ENCODE measurements at regions not wholly inside any gene's neighbourhood (a gene's known extent, or its start where the extent isn't known, plus 50 kb on each side); places are given as distances from the start of the nearest gene placed in this dataset.

DNA sequence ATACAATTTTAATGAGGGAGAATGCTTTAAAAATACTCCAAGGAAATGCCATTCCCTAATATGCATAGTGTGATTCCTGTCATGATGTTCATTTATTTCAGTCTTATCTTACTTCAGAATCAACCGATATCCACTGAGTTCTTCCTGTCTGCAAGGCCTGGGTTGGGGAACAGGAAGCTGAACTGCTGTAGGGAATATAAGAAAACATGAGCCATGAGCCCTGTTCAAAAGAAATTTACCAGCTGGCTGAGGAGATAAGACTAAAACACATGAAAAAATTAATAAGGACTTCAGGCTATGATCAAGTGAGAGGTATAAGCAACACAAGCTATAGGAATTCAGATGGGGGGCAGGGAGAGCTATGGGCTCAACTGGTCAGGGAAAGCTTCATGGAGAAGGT lies 184.7 kb downstream of the PLPP4 start:
- Mint-ChIP-seq H3K27me3 (no peaks in the 10 kb centered on the region), H3K27ac (no peak overlapping the region), H3K9me3 (ENCODE audit: low read depth) (no peaks in the 10 kb centered on the region), H3K36me3 (no peaks in the 10 kb centered on the region), H3K4me3 (no peak overlapping the region), H3K4me1 (no peaks in the 10 kb centered on the region)
- no peak for ATAC-seq
- CTCF ChIA-PET, result no interaction called here
- no peak for DNase-seq

DNA sequence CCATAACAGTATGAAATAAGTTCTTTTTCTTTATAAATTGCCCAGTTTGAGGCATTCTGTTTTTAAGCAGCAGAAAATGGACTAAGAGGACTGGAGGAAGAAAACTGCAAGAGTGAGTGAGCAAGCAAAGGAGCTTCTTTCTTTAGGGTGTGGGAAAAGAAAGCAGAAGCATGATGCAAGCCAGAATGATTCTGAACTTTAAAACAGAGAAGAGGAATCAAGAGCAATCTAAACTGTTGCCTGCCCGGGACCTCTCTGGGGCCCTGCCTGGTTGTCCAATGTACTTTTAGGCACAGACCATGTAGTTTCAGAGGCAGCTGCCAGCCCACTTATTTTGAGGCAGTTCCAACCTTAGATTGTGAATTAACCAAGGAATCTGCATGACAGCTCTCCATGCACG lies 186.3 kb downstream of the PLPP4 start:
- CTCF ChIA-PET, result no interaction called here
- H3K9me3 Mint-ChIP-seq (ENCODE audit: low read depth), result no peaks in the 10 kb centered on the region
- ATAC-seq (no peak), DNase-seq (no peak)
- H3K36me3 Mint-ChIP-seq, result no peaks in the 10 kb centered on the region
- no peak overlapping the region for H3K4me3 Mint-ChIP-seq
- H3K27me3 Mint-ChIP-seq, result no peaks in the 10 kb centered on the region
- no peak overlapping the region for H3K27ac Mint-ChIP-seq
- no peaks in the 10 kb centered on the region for H3K4me1 Mint-ChIP-seq

GRCh38 chr10:120644556-120645410 lies 187.8 kb downstream of the PLPP4 start:
- Mint-ChIP-seq H3K4me1 (no peaks in the 10 kb centered on the region), H3K27ac (no peak overlapping the region), H3K9me3 (ENCODE audit: low read depth) (no peaks in the 10 kb centered on the region), H3K27me3 (no peaks in the 10 kb centered on the region), H3K36me3 (no peaks in the 10 kb centered on the region), H3K4me3 (no peak overlapping the region)
- ATAC-seq (no peak), DNase-seq (no peak)
- CTCF ChIA-PET, result no interaction called here

- H3K27ac Mint-ChIP-seq, result no peak overlapping the region
- no peaks in the 10 kb centered on the region for H3K9me3 Mint-ChIP-seq (ENCODE audit: low read depth)
- H3K4me1 Mint-ChIP-seq, result no peaks in the 10 kb centered on the region
- H3K27me3 Mint-ChIP-seq, result no peaks in the 10 kb centered on the region
- CTCF ChIA-PET, result no interaction called here
- ATAC-seq (no peak), DNase-seq (no peak)
- no peaks in the 10 kb centered on the region for H3K36me3 Mint-ChIP-seq
- H3K4me3 Mint-ChIP-seq, result no peak overlapping the region
Measured at GRCh38 chr10:120646159-120646732, 189.2 kb downstream of the PLPP4 start.

DNA sequence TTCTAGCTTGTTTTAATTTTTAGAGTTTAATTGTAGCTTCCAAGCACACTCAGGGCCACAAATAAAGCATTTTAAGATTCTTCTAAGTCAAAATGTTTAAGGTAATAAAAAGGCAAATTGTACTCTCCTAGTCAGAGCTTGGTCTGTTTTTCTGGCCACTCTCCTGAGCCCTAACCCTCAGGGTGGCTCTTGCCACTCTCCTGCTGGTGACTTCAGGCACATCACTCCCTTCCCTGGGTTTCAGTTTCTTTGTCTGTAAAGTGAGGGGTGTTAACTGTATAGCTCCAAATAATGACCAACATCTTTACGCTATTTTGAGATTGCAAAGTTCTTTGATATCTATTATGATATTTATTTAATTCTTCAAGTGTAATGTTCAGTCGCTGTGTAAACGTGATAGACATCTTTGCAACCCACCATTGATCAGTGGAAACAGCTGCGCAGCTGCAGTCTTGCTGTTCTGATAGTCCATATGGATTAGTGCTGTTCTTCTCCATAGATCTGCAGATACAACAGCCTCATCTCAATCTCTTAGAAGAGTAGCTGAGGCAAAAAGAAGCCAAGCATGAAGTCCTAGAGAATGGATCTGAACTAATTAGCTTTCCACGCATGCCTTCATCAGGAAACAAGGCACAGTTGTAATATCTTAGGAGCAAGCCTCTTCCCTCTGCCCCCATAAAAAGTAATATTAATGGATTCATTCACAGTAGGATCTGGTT lies 189.9 kb downstream of the PLPP4 start:
- Mint-ChIP-seq H3K4me1 (no peaks in the 10 kb centered on the region), H3K36me3 (no peaks in the 10 kb centered on the region), H3K4me3 (no peak overlapping the region), H3K27ac (no peak overlapping the region), H3K27me3 (no peaks in the 10 kb centered on the region), H3K9me3 (ENCODE audit: low read depth) (no peaks in the 10 kb centered on the region)
- CTCF ChIA-PET, result no interaction called here
- ATAC-seq, result no peak
- DNase-seq, result no peak

DNA sequence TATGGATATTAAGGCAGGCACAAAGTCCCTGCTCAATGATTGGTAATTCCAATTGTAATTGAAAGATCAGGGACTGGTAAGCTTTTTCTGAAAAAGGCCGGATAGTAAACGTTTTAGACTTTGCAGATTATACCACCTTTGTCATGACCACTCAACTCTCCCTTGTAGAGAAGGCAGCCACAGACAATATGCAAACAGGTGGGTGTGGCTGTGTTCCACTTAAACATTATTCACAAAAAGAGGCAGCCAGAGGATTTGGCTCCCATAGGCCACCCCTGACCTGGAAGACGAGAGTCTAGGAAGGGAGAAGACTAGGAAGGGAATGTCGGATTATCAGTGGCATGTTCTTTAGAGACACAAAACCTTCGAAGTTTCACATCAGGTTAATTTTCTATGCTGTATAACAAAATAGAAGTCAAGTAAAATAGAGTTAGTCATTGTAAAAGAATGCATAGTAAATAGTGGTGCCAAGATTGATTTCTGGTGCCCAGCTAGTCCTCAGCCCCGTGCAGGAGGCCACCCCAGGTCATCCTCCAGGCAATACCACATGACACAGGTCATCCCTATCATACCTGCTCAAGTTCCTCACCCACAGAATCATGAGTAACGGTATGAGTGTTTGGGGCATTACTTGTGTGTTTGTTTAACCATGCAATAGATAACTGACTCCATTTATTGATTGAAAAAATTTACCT lies 193.8 kb downstream of the PLPP4 start:
- CTCF ChIA-PET, result no interaction called here
- no peak overlapping the region for H3K27ac Mint-ChIP-seq
- no peaks in the 10 kb centered on the region for H3K27me3 Mint-ChIP-seq
- ATAC-seq (no peak), DNase-seq (no peak)
- H3K36me3 Mint-ChIP-seq, result no peaks in the 10 kb centered on the region
- H3K4me1 Mint-ChIP-seq, result no peaks in the 10 kb centered on the region
- H3K4me3 Mint-ChIP-seq, result no peak overlapping the region
- H3K9me3 Mint-ChIP-seq (ENCODE audit: low read depth), result no peaks in the 10 kb centered on the region

- no peak overlapping the region for H3K27ac Mint-ChIP-seq
- no peaks in the 10 kb centered on the region for H3K4me1 Mint-ChIP-seq
- no peak for ATAC-seq
- H3K4me3 Mint-ChIP-seq, result no peak overlapping the region
- CTCF ChIA-PET, result no interaction called here
- DNase-seq, result no peak
- H3K36me3 Mint-ChIP-seq, result no peaks in the 10 kb centered on the region
- no peaks in the 10 kb centered on the region for H3K9me3 Mint-ChIP-seq (ENCODE audit: low read depth)
- H3K27me3 Mint-ChIP-seq, result no peaks in the 10 kb centered on the region
Measured at GRCh38 chr10:120656107-120656506, 195.1 kb upstream of the WDR11 start.

DNA sequence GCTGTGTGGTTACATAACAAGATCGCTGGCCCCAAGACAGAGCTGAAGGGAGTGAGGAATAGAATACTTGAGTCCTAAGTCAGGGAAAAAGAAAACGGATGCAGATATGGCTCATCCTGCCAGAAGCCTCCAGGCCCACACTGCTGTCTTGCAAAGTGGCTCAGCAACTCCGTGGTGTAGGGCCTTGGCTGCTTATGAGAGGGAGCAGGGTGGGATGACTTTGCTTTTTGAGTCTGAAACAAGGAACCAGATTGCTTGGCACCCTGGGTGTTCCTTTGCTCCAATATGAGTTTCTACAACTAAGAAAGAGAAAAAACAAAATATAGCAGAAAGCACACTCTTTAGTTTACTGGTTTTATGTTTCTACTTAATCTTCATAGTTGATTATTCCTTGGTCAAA lies 193.8 kb upstream of the WDR11 start:
- CTCF ChIA-PET, result no interaction called here
- H3K36me3 Mint-ChIP-seq, result no peaks in the 10 kb centered on the region
- no peak for ATAC-seq
- no peaks in the 10 kb centered on the region for H3K4me1 Mint-ChIP-seq
- no peak for DNase-seq
- no peak overlapping the region for H3K4me3 Mint-ChIP-seq
- H3K27me3 Mint-ChIP-seq, result no peaks in the 10 kb centered on the region
- H3K9me3 Mint-ChIP-seq (ENCODE audit: low read depth), result no peaks in the 10 kb centered on the region
- H3K27ac Mint-ChIP-seq, result no peak overlapping the region

GRCh38 chr10:120658943-120659885 lies 191.9 kb upstream of the WDR11 start:
- H3K4me3 Mint-ChIP-seq, result no peak overlapping the region
- H3K4me1 Mint-ChIP-seq, result no peaks in the 10 kb centered on the region
- no peaks in the 10 kb centered on the region for H3K36me3 Mint-ChIP-seq
- H3K27ac Mint-ChIP-seq, result no peak overlapping the region
- CTCF ChIA-PET, result no interaction called here
- no peaks in the 10 kb centered on the region for H3K27me3 Mint-ChIP-seq
- DNase-seq, result no peak
- no peaks in the 10 kb centered on the region for H3K9me3 Mint-ChIP-seq (ENCODE audit: low read depth)
- no peak for ATAC-seq

- H3K9me3 Mint-ChIP-seq (ENCODE audit: low read depth), result peaks cover 4% of the 10 kb centered on the region
- no peak overlapping the region for H3K4me3 Mint-ChIP-seq
- H3K27me3 Mint-ChIP-seq, result no peaks in the 10 kb centered on the region
- ATAC-seq (no peak), DNase-seq (no peak)
- CTCF ChIA-PET, result no interaction called here
- H3K36me3 Mint-ChIP-seq, result no peaks in the 10 kb centered on the region
- H3K4me1 Mint-ChIP-seq, result no peaks in the 10 kb centered on the region
- no peak overlapping the region for H3K27ac Mint-ChIP-seq
Measured at GRCh38 chr10:120666308-120666707, 184.9 kb upstream of the WDR11 start.

DNA sequence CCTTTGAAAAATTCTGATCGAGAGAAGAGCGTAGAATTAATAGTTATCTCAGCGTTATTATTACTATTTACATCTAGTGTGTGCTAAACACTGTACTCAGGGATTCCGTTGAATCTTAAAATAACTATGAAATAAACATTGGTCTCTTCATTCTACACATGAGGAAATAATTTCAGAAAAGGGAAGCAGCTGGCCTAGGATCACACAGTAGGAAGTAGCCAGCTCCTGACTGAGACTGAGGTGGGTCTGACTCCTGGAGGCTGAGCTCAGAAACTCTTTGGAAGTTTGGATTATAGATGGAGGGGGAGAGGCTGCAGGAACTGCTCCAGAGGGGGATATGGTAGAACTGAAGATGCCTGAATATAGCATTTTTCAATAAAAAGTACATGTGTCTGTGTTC lies 183.9 kb upstream of the WDR11 start:
- no peak for DNase-seq
- CTCF ChIA-PET, result no interaction called here
- Mint-ChIP-seq H3K4me3 (no peak overlapping the region), H3K9me3 (ENCODE audit: low read depth) (peaks cover 4% of the 10 kb centered on the region), H3K27me3 (no peaks in the 10 kb centered on the region), H3K4me1 (no peaks in the 10 kb centered on the region), H3K36me3 (no peaks in the 10 kb centered on the region), H3K27ac (no peak overlapping the region)
- ATAC-seq, result no peak

DNA sequence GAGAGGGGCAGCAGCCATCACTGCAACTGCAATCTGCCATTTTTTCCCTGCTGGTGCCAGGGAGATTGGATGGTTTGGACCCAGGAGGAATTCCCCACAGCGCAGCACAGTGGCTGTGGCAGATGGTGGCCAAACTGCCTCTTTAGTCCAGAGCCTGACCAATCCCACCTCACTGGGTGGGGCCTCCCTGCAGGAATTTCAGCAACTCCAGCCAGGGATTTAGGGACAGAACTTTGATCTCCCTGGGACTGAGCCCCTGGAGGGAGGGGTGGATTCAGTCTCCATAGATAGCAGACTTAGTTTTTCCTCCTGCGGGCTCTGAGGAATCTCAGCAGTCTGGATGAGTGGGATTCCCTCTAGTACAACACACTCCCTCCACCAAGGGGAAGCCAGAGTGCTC lies 179.7 kb upstream of the WDR11 start:
- no peak for ATAC-seq
- H3K4me1 Mint-ChIP-seq, result no peaks in the 10 kb centered on the region
- CTCF ChIA-PET, result no interaction called here
- no peaks in the 10 kb centered on the region for H3K36me3 Mint-ChIP-seq
- DNase-seq, result no peak
- H3K27ac Mint-ChIP-seq, result no peak overlapping the region
- no peaks in the 10 kb centered on the region for H3K27me3 Mint-ChIP-seq
- H3K9me3 Mint-ChIP-seq (ENCODE audit: low read depth), result peaks cover 8% of the 10 kb centered on the region
- H3K4me3 Mint-ChIP-seq, result no peak overlapping the region

DNA sequence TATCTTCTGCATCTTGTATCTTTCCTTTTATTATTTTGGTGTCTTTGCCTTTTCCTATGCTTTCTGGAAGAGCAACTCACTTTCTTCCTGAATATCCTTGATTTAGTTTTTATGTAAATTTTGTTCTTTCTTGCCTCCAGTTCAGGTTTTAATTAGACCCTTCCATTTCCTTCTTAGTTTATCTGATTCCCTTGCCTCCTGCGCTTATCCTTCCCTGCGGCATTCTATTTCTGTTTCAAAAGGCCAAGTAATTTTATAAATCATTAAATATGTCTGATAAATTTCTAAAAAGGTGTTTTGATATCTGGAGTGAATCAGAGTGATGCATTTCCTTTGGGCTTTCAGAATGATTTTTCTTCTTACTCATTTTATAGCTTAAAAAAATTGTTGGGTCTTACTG lies 167.7 kb upstream of the WDR11 start:
- Mint-ChIP-seq H3K27ac (no peak overlapping the region), H3K36me3 (no peaks in the 10 kb centered on the region), H3K4me1 (no peaks in the 10 kb centered on the region), H3K9me3 (ENCODE audit: low read depth) (no peaks in the 10 kb centered on the region), H3K27me3 (no peaks in the 10 kb centered on the region), H3K4me3 (no peak overlapping the region)
- CTCF ChIA-PET, result no interaction called here
- DNase-seq, result no peak
- no peak for ATAC-seq
